Lower leg skin (tissue), 3 donors: ENCODE measurements at regions not wholly inside any gene's neighbourhood (a gene's known extent, or its start where the extent isn't known, plus 50 kb on each side); places are given as distances from the start of the nearest gene placed in this dataset.

Experiments
- CTCF ChIP-seq, 3 donors: fragments of 450-650 bp; IDR thresholded peaks; one replicate each; pipeline ENCODE4 v1.5.1; 2016; ENCODE audit warnings: antibody characterized with exemption in 3 of 3, mild to moderate bottlenecking in 3 of 3, moderate library complexity in 2 of 3
- POLR2A ChIP-seq, 2 donors: fragments of 450-650 bp; IDR thresholded peaks; one replicate each; pipeline ENCODE4 v1.6.1; 2016 to 2017; ENCODE audit warnings: antibody characterized with exemption in 2 of 2, mild to moderate bottlenecking in 1 of 2, moderate library complexity in 1 of 2

GRCh38 chr5:18975624-18976023 is 1012.4 kb downstream of the CDH18 start:
- TF ChIP-seq POLR2A (IDR thresholded peaks at IDR 0.05), result no peak
- TF ChIP-seq CTCF (IDR thresholded peaks at IDR 0.05), result no peak
